ENCODE measurements at regions not wholly inside any gene's neighbourhood (a gene's known extent, or its start where the extent isn't known, plus 50 kb on each side); places are given as distances from the start of the nearest gene placed in this dataset.

- TF ChIP-seq CTCF (IDR thresholded peaks at IDR 0.05; ENCODE audit: insufficient read depth, low read depth, low read length) (no peak), EZH2 (IDR thresholded peaks at IDR 0.05; ENCODE audit: insufficient read depth, low read length) (no peak)
These were observed 1182.7 kb downstream of the FSTL5 start for GRCh38 chr4:160981083-160981482.
